Activated T-cell treated with anti-CD3 and anti-CD28 coated beads, Interleukin-2, amount 50 U/mL, for 4 hours (primary cell): ENCODE measurements at regions not wholly inside any gene's neighbourhood (a gene's known extent, or its start where the extent isn't known, plus 50 kb on each side); places are given as distances from the start of the nearest gene placed in this dataset.

Experiments used
- ATAC-seq, 2 donors: fragments of 200-7000 bp; cut with Tn5 transposase; one replicate each; pipeline ENCODE4 v1.10.0; 2021
- DNase-seq: peaks from one replicate; pipeline ENCODE4 v3.0.0-alpha.2; 2020
- H3K27me3 Mint-ChIP-seq: one replicate; pipeline ENCODE4 v1.8.0; 2021; ENCODE audit warnings: low read depth, mixed read lengths
- H3K36me3 Mint-ChIP-seq: one replicate; pipeline ENCODE4 v1.8.0; 2022; ENCODE audit warnings: mixed read lengths; ENCODE audit not compliant: insufficient read depth
- H3K4me1 Mint-ChIP-seq: one replicate; pipeline ENCODE4 v1.8.0; 2021; ENCODE audit warnings: low read depth, mixed read lengths
- H3K4me3 Mint-ChIP-seq: one replicate; pipeline ENCODE4 v1.8.0; 2021; ENCODE audit warnings: mild to moderate bottlenecking, moderate library complexity, mixed read lengths
- H3K9me3 Mint-ChIP-seq: one replicate; pipeline ENCODE4 v1.8.0; 2021; ENCODE audit warnings: mixed read lengths

- H3K4me3 Mint-ChIP-seq: no peak overlapping the region
- DNase-seq: no peak
- H3K4me1 Mint-ChIP-seq: no peaks in the 10 kb centered on the region
- peaks cover 14% of the 10 kb centered on the region for H3K9me3 Mint-ChIP-seq
- no peak for ATAC-seq
- no peaks in the 10 kb centered on the region for H3K36me3 Mint-ChIP-seq
- H3K27me3 Mint-ChIP-seq: no peaks in the 10 kb centered on the region
These were observed 1083.2 kb upstream of the CNTN5 start for GRCh38 chr11:97937501-97937900.

DNA sequence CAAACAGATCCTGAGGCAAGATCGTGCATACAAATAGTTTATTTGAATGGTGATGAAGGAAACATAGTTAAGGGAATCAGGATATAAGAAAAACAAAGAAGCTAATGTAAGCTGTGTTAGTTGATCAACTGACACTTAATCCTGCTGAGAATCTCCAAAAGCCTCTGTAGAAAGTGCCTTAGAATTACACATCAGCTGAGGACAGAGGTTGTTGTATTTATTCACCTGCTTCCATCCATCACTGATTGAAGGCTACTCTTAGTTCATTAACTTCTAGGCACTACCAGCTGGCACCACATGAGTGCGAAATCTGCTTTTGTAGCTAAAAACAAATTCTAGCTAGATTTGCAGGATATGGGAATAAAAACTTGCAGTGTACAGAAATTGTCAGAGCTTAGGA is 1082.0 kb upstream of the CNTN5 start:
- H3K4me1 Mint-ChIP-seq: no peaks in the 10 kb centered on the region
- H3K9me3 Mint-ChIP-seq: peaks cover 14% of the 10 kb centered on the region
- H3K27me3 Mint-ChIP-seq: no peaks in the 10 kb centered on the region
- DNase-seq (no peak), ATAC-seq (no peak)
- H3K36me3 Mint-ChIP-seq: no peaks in the 10 kb centered on the region
- no peak overlapping the region for H3K4me3 Mint-ChIP-seq

DNA sequence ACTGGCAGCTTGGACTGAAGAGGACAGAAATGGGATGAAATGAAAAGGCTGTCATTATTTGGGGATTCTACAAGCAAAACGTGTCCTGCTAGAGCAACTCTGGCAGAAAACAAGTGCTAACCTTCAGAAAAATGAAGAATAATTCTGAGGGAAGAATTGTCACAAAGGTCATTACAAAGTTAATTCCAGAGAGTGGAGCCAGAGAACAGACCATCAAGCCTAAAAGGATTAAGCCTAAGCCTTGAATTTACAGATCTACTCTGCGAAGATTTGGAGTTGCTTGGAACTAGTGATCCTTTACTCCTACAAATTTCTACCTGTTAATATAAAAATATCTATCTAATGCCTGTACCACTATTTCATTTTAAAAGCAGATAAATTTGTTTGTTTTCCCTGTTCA is 1077.3 kb upstream of the CNTN5 start:
- Mint-ChIP-seq H3K27me3 (no peaks in the 10 kb centered on the region), H3K36me3 (no peaks in the 10 kb centered on the region), H3K4me1 (no peaks in the 10 kb centered on the region)

GRCh38 chr11:97948793-97949192 is 1072.0 kb upstream of the CNTN5 start:
- H3K4me3 Mint-ChIP-seq: no peak overlapping the region
- H3K36me3 Mint-ChIP-seq: no peaks in the 10 kb centered on the region
- no peaks in the 10 kb centered on the region for H3K4me1 Mint-ChIP-seq
- DNase-seq: no peak
- peaks cover 20% of the 10 kb centered on the region for H3K9me3 Mint-ChIP-seq
- no peaks in the 10 kb centered on the region for H3K27me3 Mint-ChIP-seq
- ATAC-seq: no peak

More for the DNA sequence above, 1077.3 kb upstream of the CNTN5 start:
- DNase-seq (no peak), ATAC-seq (no peak)
- no peak overlapping the region for H3K4me3 Mint-ChIP-seq
- peaks cover 15% of the 10 kb centered on the region for H3K9me3 Mint-ChIP-seq

DNA sequence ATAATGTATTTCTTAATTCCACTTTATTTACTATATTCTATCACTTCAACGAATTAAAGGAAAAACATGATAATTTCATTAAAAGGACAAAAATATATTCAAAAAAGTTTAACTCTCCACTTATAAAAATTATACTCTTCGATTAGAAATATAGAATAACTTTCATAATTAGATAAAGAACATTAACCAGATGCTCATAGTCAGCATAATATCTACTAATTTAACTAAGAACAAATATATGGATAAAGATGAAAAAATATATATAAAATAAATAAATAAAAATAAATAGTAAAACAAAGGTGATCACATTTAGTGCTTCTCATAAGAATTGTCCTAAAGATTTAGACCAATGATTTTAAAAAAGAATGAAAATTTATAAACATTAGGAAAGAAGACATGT is 1065.2 kb upstream of the CNTN5 start:
- H3K4me1 Mint-ChIP-seq: no peaks in the 10 kb centered on the region
- H3K36me3 Mint-ChIP-seq: no peaks in the 10 kb centered on the region
- H3K27me3 Mint-ChIP-seq: no peaks in the 10 kb centered on the region
- peaks cover 5% of the 10 kb centered on the region for H3K9me3 Mint-ChIP-seq
- DNase-seq (no peak), ATAC-seq (no peak)
- H3K4me3 Mint-ChIP-seq: no peak overlapping the region

- DNase-seq: no peak
- H3K4me1 Mint-ChIP-seq: no peaks in the 10 kb centered on the region
These were observed 1063.8 kb upstream of the CNTN5 start for GRCh38 chr11:97956904-97957303.

DNA sequence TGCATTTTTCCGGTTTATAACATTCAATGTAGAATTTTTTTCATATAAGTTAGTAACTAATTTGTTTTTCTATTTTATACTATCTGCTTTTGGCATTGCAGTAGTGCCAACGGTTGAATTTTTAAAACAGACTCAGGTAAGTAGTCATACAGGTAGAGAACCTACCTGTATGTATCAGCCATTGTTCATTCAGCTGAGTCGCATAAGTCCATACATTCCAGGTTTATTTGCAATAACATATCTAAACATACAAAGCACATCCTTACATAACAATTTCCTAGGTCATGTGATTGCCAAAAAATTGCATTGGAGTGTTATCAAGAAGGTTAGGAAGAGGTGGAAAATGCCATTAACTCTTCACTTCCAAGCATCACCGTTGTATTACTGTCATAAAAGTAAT is 1059.3 kb upstream of the CNTN5 start:
- DNase-seq (no peak), ATAC-seq (no peak)
- Mint-ChIP-seq H3K9me3 (peaks cover 5% of the 10 kb centered on the region), H3K27me3 (no peaks in the 10 kb centered on the region), H3K4me1 (no peaks in the 10 kb centered on the region), H3K36me3 (no peaks in the 10 kb centered on the region), H3K4me3 (no peak overlapping the region)

More at GRCh38 chr11:97956904-97957303, 1063.8 kb upstream of the CNTN5 start:
- Mint-ChIP-seq H3K4me3 (no peak overlapping the region), H3K36me3 (no peaks in the 10 kb centered on the region), H3K9me3 (peaks cover 5% of the 10 kb centered on the region), H3K27me3 (no peaks in the 10 kb centered on the region)
- no peak for ATAC-seq

DNA sequence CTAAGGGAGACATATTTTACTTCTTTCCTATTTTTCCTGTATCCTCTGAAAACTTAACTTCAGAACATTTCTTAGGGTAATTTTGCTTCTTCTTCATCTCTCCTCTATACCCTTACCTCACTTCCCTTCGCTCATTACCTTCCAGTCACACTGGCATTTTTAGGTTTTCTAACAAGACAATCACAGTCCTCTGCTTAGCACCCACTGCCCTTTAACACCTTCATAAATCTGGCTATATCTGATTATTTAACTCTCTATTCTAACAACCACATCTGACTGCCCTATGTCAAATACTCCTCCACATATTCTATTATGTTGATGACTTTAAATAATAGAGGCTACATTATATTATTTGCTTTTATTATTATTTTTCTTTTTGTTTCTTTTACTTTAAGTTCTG is 1058.0 kb upstream of the CNTN5 start:
- DNase-seq (no peak), ATAC-seq (no peak)
- Mint-ChIP-seq H3K4me3 (no peak overlapping the region), H3K27me3 (no peaks in the 10 kb centered on the region), H3K4me1 (no peaks in the 10 kb centered on the region), H3K36me3 (no peaks in the 10 kb centered on the region), H3K9me3 (peaks cover 4% of the 10 kb centered on the region)

DNA sequence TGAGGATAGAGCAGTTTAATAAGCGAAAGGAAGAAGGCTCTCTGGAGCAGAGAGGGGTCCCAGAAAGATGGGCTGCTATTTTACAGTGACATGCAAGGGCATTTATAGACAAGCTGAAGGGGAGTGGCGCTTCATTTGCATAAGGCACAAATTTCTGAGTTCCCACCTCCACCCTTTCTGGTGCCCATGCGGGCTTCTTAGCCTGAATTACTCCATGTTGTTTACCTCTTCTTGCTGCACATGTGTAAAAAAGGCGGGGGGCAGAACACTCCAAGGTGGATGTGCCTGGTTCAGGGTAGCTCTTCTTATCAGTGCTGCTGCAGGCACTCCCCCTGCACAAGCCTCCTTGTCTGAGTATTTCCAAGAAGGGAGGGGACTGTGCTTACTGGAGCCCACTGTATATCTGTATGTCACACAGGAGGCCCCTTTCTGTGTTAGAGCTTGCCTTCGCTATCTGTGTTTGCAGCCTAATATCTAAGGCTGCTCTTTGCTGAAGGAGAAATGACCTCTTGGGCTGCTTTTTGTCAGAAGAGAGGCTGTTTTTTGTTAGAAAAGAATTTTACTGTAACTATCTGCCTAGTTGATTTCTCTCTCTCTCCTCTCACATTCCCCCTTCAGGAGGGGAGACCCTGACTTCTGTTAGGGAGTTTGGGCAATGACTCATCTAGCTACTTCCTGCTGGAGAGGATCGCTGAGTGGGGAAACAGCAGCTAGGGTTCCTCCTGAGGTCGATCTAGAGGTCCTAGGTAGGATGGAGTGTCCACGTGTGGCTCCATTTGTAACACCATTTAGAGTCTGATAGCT is 1057.0 kb upstream of the CNTN5 start:
- ATAC-seq: no peak
- no peak for DNase-seq
- Mint-ChIP-seq H3K4me3 (no peak overlapping the region), H3K4me1 (no peaks in the 10 kb centered on the region), H3K36me3 (no peaks in the 10 kb centered on the region), H3K27me3 (no peaks in the 10 kb centered on the region), H3K9me3 (peaks cover 5% of the 10 kb centered on the region)

DNA sequence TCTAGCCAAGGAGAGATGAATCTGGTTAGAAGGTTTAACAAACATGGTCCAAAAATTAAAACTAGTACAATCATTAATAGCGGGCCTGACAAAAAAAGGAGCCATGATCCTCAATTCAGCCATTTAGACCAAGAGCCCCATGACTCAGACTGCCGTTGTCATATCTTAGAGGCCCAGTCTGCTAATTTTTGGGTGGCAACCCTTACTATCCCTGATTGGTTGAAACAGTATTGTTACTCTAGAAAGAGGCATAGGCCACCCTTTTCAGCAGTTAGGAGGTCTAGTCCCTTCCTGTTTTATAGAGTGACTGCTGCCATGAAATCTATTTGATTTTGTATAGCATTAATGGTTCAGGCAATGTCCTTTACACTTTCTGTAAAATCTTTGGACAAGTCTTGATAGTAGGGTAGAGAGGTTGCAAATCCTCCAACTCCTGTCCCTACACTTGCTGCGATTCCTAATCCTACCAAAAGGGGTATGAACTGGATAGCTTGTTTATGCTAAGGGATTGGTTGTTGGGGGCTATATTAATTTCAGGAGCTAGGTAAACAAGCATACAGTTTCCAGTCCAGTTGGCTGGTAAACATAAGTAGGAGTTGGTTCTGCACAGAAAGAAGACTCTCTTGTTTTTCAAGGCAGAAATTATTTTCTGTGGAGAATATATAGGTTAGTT is 1056.3 kb upstream of the CNTN5 start:
- no peak for ATAC-seq
- Mint-ChIP-seq H3K27me3 (no peaks in the 10 kb centered on the region), H3K9me3 (peaks cover 9% of the 10 kb centered on the region), H3K4me1 (no peaks in the 10 kb centered on the region), H3K36me3 (no peaks in the 10 kb centered on the region), H3K4me3 (no peak overlapping the region)
- no peak for DNase-seq

- Mint-ChIP-seq H3K4me3 (no peak overlapping the region), H3K36me3 (no peaks in the 10 kb centered on the region), H3K27me3 (no peaks in the 10 kb centered on the region), H3K9me3 (peaks cover 16% of the 10 kb centered on the region), H3K4me1 (no peaks in the 10 kb centered on the region)
- DNase-seq: no peak
- ATAC-seq: no peak
These were observed 1054.7 kb upstream of the CNTN5 start for GRCh38 chr11:97965849-97966646.

DNA sequence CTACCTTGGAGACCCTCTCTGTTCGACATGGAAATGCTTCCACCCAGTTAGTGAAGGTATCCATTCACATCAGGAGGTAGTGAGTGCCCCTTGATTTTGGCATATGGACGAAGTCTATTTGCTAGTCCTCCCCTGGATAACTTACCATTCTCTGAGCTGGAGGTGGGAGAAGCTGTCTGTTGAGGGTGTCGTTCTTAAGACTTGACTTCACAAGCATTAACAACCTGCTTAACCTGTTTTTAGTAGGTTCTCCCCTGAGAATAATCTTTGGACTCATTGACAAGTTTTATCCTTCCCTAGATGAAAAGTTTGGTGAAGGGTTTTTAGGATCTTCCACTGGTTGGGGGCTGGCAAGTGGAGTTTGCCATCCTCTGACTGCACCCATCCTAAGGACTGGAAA is 1053.8 kb upstream of the CNTN5 start:
- ATAC-seq (no peak), DNase-seq (no peak)
- Mint-ChIP-seq H3K9me3 (peaks cover 16% of the 10 kb centered on the region), H3K4me3 (no peak overlapping the region), H3K27me3 (no peaks in the 10 kb centered on the region), H3K36me3 (no peaks in the 10 kb centered on the region), H3K4me1 (no peaks in the 10 kb centered on the region)

- DNase-seq (no peak), ATAC-seq (no peak)
- Mint-ChIP-seq H3K4me3 (no peak overlapping the region), H3K27me3 (no peaks in the 10 kb centered on the region), H3K4me1 (no peaks in the 10 kb centered on the region), H3K9me3 (peaks cover 16% of the 10 kb centered on the region), H3K36me3 (no peaks in the 10 kb centered on the region)
These were observed 1052.7 kb upstream of the CNTN5 start for GRCh38 chr11:97968071-97968470.

GRCh38 chr11:97972731-97973130 is 1048.0 kb upstream of the CNTN5 start:
- no peaks in the 10 kb centered on the region for H3K36me3 Mint-ChIP-seq
- no peak overlapping the region for H3K4me3 Mint-ChIP-seq
- no peak for DNase-seq
- no peaks in the 10 kb centered on the region for H3K4me1 Mint-ChIP-seq
- no peak for ATAC-seq
- H3K9me3 Mint-ChIP-seq: peaks cover 15% of the 10 kb centered on the region
- H3K27me3 Mint-ChIP-seq: no peaks in the 10 kb centered on the region
